HG03103 (cell line): ENCODE measurements at regions not wholly inside any gene's neighbourhood (a gene's known extent, or its start where the extent isn't known, plus 50 kb on each side); places are given as distances from the start of the nearest gene placed in this dataset.
"Not testable (repeated sequence)": the region's sequence is repeated elsewhere in the genome, so short reads cannot be mapped to it uniquely, and the experiment has no call there.

Experiments used
- ATAC-seq: cut with Tn5 transposase; IDR thresholded peaks from one replicate; pipeline ENCODE4 v1.9.1; 2021; ENCODE audit warnings: low read depth; ENCODE audit not compliant: unreplicated experiment

GRCh38 chr22:46039535-46039934 lies 62.6 kb upstream of the WNT7B start:
- no peak for ATAC-seq

GRCh38 chr22:46040471-46041465 lies 63.8 kb upstream of the WNT7B start:
- no peak for ATAC-seq

GRCh38 chr22:46041642-46042041 lies 64.7 kb upstream of the WNT7B start:
- ATAC-seq = no peak

DNA sequence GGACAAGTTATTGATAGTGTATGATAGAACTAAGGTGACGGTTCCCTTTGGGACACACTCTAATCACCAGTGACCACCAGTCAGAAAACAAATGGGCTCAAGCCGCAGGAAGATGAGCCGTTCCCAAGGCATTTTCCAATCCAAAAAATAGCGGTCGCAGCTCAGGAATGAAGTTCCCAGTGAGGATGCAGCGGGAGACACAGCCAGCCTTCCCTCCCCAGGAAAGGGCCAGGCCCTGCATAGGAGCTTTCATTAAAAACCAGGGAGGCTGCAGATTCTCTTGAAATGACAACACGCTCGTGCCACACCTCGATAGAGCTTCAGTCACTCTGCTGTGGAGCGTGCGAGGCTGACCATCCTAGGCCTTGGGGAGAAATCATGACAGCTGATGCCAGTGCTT lies 65.8 kb upstream of the WNT7B start:
- ATAC-seq = no peak

- ATAC-seq = no peak
These were observed 66.4 kb upstream of the WNT7B start for GRCh38 chr22:46043339-46043738.

DNA sequence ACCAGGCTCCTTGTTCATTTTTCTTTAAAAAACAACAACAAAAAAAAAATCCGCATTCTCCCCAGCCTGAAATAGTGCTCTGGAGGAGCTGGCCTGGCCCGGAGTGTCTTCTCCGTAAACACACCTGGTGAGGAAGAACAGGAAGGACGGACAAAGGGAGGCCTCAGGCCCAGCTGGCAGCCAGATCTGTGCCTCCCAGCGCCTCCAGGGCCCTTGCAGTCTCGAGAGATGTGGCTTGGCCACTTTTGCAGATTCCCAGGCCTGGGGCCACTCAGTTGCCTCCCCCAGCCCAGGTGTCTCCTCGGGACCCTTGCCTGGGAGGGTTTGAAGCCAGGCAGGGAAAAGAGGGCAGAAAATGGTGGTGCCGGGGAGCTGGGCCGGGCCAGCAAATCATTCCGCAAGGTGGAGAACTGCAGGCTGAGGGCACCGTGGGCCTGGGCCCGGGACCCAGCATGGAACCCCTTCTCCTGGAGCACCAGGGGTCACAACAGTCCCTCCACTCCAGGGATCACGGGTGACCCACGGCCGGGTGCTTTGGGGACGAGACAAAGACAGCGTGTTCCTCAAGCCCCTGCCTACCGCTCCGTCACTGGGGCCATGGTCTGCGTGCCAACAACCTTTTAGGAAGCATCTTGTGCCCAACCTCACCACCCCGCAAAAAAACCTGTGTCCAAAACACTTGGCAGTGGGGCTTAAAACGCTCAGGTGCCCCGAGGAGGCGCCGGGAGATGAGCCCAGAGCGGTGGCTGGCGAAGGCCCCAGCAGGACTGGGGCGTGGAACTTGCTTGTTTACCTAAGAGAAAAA lies 67.1 kb upstream of the WNT7B start:
- ATAC-seq = no peak

DNA sequence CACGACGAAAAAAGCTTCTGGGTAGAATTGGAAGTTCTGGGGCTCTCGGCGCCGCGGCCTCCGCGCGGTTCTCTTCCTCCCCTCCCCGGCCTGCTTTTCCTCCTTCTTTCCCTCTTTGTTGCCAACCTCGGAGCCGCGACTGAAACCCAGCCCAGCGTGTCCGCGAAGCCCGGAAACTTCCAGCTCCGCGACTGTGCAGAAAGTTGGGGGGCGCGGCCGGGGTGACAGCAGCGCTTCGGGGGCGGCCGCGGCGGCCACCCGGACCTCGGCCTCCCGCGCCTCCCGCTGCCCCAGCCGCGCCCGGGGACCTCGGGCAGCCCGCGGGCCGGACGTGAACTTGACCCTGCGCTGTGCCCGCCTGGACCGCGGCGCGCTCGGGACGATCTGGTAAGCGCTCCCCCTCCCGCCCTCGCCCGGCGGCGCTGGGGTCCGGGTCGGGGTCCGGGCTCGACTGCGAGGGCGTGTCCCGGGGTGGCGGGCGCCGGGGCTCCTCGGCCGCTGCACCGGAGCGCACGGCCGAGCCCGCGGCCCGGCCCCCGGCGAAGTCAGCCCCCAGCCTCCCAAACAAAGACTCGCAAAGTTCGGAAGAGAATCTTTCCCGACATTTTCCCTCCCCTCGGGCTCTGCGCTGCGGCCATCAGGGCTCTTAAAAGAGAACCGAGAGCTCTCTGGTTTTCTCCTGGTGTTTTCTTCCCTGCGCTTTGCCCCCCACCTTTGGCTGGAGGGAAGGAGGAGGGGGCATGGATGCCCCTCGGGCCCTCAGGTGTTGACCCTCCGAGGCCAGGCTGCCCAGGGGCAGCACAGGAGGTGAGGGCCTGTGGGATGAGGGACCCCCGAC lies 67.9 kb upstream of the WNT7B start:
- no peak for ATAC-seq

DNA sequence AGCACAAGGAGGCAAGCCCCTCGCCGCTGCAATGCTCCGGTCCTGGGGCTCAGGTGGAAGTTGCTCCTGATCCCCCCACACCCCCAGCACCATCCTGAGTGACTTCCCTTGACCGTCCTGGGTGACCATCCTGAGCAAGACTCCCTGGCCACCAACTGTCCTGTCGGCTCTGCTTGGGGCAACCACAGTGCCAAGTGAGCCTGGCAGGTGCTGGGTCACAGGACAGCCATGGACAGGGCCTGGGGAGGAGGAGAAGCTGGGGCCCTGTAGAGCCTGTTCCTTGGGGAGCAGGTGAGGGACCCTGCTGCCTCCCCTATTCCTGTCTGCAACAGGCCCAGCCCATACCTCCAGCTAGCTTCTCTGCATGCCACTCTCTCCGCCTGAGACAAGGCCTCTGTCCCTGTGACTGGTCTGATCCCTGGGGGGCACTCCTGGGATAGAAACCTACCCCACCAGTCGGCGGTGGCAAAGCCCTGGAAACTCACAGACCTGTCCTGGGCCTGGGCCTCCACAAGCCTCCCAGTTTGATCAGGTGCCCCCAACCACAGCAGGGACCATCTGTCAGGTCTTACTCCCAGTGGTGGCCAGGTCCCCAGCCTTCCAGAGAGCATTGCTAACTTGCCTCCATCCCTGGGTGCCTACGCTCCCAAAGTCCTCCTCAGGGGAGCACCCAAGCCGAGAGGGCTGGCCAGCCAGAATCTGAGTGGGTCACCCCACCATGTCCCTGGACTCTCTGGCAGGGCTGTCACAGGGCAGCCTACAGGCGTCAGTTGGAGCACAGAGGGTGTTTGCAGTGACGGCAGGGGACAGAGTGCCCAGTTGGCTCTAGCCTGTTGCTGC lies 68.7 kb upstream of the WNT7B start:
- ATAC-seq = no peak

- no peak for ATAC-seq
These were observed 69.3 kb upstream of the WNT7B start for GRCh38 chr22:46046299-46046685.

GRCh38 chr22:46047226-46047625 lies 70.3 kb upstream of the WNT7B start:
- ATAC-seq = no peak

DNA sequence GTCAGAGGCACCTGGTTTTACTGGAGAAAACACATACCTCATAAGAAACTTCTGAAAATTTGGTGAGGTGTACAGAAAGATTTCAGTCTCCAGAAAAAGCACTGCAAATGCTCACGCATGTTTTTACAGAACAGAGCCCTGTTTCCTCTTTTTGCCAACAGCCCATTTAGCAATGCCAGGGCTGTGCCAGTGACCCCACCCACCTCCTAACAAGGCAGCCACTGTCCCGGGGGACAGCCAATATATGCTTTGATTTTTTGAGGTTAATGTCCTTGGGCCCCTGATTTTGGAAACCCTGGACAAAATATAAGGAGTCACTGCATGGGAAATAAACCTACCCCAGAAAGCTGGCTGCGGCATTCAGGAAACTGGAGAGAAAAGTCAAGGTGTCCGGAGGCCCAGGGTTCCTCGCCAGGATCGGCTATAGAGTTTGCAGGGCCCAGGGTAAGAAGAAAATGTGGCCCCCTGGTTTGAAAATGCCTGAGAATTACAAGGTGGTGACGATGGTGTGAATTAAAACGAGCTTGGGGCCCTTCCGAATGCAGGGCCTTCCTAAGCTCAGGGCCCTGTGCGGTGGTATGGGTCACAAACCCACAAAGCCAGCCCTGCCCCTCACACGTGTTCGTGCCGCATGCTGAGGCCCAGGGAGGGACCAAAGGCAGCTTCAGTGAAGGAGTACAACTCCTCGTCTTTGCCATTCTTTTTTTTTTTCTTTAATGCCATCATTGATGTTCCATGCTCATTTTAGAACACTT lies 71.1 kb upstream of the WNT7B start:
- no peak for ATAC-seq

DNA sequence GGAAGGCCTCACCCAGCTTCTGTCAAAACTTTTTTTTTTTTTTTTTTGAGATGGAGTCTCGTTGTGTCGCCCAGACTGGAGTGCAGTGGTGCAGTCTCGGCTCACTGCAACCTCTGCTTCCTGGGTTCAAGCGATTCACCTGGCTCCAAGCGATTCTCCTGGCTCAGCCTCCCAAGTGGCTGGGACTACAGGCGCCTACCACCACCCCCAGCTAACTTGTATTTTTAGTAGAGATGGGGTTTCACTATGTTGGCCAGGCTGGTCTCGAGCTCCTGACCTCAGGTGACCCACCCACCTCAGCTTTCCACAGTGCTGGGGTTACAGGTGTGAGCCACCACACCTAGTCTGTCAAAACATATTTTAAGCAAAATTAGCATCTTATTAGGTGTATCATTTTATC lies 71.7 kb upstream of the WNT7B start:
- ATAC-seq = not testable (repeated sequence)

- ATAC-seq = no peak
These were observed 72.9 kb upstream of the WNT7B start for GRCh38 chr22:46049726-46050450.

GRCh38 chr22:46050451-46050845 lies 73.5 kb upstream of the WNT7B start:
- ATAC-seq = no peak

- no peak for ATAC-seq
These were observed 74.1 kb upstream of the WNT7B start for GRCh38 chr22:46050916-46051614.

DNA sequence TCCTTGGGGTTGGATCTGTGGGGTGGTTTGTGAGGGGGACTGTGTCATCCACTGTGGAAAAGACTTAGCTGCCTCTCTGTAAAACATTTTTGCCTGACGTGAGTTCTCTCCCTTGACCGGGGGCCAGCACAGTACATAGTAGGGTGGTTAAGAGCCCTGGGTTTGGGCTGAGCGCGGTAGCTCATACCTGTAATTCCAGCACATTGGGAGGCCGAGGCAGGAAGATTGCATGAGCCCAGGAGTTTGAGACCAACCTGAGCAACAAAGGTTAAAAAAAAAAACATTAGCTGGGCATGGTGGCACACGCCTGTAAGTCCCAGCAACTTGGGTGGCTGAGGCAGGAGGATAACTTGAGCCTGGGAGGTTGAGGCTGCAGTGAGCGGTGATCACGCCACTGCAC lies 74.7 kb upstream of the WNT7B start:
- no peak for ATAC-seq

DNA sequence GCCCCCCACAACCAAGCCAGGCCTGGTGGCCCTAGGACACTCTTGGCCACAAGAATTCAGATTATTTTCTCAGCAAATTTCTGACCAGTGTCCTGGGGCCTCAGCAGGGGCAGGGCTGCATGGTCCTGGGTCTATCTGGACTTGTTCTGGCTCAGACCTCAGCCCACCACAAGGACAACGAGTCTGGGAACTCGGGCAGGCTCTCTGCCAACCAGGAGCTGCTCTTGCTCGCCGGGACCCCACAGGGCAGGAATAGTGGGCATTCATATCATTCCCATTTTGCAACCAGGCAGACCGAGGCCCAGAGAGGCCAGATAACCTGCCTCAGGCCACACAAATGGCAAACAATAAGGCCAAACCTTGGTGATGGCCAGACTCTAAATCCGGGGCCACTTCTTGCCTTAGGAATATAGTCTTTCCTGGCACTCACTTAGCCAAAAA lies 75.4 kb upstream of the WNT7B start:
- no peak for ATAC-seq
